Brain microvascular endothelial cell (primary cell): ENCODE measurements at regions not wholly inside any gene's neighbourhood (a gene's known extent, or its start where the extent isn't known, plus 50 kb on each side); places are given as distances from the start of the nearest gene placed in this dataset.

Experiments used
- DNase-seq: peaks from one replicate; pipeline ENCODE4 v3.0.0-alpha.2; 2020
- H3K27ac ChIP-seq: fragments of 250-450 bp; sonication (Bioruptor Pico); 2 replicates; pipeline ENCODE4 v1.5.1; 2020; ENCODE audit warnings: mild to moderate bottlenecking, moderate library complexity
- H3K27me3 ChIP-seq: fragments of 250-450 bp; sonication (Bioruptor Pico); replicated peaks from 2 replicates; pipeline ENCODE4 v1.5.1; 2020; ENCODE audit warnings: mild to moderate bottlenecking
- H3K36me3 ChIP-seq: fragments of 250-450 bp; sonication (Bioruptor Pico); replicated peaks from 2 replicates; pipeline ENCODE4 v1.5.1; 2020; ENCODE audit warnings: mild to moderate bottlenecking
- H3K4me3 ChIP-seq: 2 replicates; pipeline ENCODE4 v1.5.1; 2011; ENCODE audit warnings: low read depth, mild to moderate bottlenecking, control low read depth, low read length, moderate library complexity
- in situ Hi-C: cut with HindIII; loops from 2 replicates; pipeline ENCODE4 v1.10.0; 2017; ENCODE audit warnings: low sequenced_read_pairs, low pct_ligation_motif_present
- TF ChIP-seq, protein P1 (sequence below): IDR thresholded peaks from 2 replicates; pipeline ENCODE4 v1.5.1; 2011; ENCODE audit warnings: low read depth, mild to moderate bottlenecking, moderate library complexity, low read length, control low read depth, inconsistent platforms; ENCODE audit errors: missing control alignments

DNA sequence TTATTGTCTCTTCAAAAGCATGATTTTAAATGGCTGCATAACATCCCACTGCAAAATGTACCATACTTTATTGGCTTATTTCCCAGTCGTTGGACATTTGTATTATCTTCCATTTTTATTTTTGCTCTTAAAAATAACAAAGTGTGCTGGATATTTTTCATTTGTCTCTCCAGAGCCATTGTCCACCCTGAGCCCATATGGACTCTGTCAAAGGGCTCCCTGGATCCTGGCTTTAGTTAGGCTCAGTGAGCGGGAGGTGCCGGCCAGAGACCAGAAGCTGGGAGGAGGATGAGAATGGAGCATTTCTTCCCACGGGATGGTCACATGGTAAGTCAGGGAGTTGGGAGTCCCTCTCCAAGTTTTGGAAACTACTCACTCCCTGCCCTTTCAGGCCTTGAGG is 296.9 kb downstream of the NUAK1 start:
- TF ChIP-seq, protein P1, sequence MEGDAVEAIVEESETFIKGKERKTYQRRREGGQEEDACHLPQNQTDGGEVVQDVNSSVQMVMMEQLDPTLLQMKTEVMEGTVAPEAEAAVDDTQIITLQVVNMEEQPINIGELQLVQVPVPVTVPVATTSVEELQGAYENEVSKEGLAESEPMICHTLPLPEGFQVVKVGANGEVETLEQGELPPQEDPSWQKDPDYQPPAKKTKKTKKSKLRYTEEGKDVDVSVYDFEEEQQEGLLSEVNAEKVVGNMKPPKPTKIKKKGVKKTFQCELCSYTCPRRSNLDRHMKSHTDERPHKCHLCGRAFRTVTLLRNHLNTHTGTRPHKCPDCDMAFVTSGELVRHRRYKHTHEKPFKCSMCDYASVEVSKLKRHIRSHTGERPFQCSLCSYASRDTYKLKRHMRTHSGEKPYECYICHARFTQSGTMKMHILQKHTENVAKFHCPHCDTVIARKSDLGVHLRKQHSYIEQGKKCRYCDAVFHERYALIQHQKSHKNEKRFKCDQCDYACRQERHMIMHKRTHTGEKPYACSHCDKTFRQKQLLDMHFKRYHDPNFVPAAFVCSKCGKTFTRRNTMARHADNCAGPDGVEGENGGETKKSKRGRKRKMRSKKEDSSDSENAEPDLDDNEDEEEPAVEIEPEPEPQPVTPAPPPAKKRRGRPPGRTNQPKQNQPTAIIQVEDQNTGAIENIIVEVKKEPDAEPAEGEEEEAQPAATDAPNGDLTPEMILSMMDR = no peak

DNA sequence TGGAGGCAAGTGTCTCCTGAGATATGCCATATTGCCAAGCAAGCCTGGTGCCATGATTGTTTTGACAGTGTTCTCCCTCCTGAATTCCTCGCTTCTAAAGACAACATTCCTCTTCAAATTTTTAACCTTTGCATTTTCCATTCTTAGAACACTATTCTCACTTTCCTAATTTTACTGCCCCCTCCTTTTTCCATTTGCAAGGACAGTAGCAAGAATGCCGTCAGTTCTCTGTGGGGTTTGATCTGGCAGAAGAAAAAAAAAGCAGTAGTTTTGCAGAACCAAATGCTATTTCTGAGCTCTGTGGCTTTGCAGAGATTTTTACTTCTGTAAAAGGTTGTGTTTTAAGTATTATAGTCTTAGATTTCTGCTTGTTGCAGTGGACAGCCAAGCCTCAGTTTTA is 295.2 kb downstream of the NUAK1 start:
- H3K27me3 ChIP-seq = no peaks in the 10 kb centered on the region

More for the DNA sequence above, 296.9 kb downstream of the NUAK1 start:
- DNase-seq = no peak
- no peak overlapping the region for H3K4me3 ChIP-seq
- H3K36me3 ChIP-seq = no peaks in the 10 kb centered on the region
- H3K27me3 ChIP-seq = no peaks in the 10 kb centered on the region
- in situ Hi-C loops = no loop called here
- H3K27ac ChIP-seq = no peak overlapping the region

DNA sequence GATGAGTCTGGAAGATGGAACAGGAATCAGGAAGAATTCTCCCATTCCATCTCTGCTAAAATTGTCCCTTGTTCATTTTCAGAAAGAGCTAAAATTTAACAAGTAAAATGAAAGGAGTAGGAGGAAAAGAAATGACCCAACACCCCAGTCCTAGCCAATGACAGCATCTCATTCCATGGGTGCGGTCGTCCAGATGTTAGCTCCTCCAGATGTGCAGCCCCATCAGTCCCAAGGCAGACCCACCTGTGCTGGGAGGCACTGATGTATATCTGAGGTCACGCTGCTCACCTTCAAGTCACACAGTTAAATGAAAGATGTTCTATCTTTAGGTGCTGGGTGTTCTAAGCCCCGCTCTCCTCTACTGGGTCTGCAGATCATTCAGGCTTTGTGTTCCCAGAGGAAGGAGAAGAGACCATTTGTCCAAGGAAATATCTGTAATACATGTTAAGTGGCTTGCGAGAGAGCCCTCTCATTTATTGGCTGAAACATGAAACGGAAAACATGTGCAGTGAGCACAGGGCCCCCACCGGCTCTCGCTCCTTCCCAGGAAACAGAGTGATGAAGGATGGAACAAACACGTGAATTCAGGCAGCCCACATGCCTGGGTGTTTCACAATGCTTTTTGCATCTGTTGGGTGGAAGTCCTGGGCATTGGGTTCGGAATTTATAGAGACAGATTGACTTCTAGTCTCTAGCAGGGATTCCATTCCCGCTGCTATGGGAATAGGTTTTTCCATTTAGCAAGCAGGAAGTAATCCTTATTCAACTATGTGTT is 294.6 kb downstream of the NUAK1 start:
- no peak for DNase-seq
- Histone ChIP-seq H3K27ac (no peak overlapping the region), H3K36me3 (no peaks in the 10 kb centered on the region), H3K27me3 (no peaks in the 10 kb centered on the region), H3K4me3 (no peak overlapping the region)
- TF ChIP-seq, protein P1 = no peak
- in situ Hi-C loops = no loop called here

More for the DNA sequence above, 295.2 kb downstream of the NUAK1 start:
- DNase-seq = no peak
- no peak overlapping the region for H3K27ac ChIP-seq
- in situ Hi-C loops = no loop called here
- H3K36me3 ChIP-seq = no peaks in the 10 kb centered on the region
- TF ChIP-seq, protein P1 = no peak
- H3K4me3 ChIP-seq = no peak overlapping the region

DNA sequence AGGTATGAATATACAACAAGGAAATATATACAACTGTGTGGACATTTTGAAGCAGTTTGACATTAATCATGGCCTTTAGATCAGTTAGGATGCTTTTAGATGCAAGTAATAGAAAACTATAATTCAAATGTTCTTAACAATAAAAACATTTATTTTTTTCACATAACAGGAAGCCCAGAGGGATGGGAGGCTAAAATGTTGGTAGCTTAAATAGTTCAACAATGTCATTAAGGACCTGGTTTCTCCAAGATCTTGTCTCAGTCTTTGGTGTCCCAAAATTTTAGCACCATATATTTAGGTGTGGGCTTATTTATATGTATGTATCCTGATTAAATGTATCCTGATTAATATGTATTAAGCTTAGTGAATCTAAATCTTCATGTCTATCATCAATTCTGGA is 292.4 kb downstream of the NUAK1 start:
- TF ChIP-seq, protein P1 = no peak
- H3K27me3 ChIP-seq = no peaks in the 10 kb centered on the region
- no peaks in the 10 kb centered on the region for H3K36me3 ChIP-seq
- no peak for DNase-seq
- no peak overlapping the region for H3K4me3 ChIP-seq
- in situ Hi-C loops = no loop called here
- H3K27ac ChIP-seq = no peak overlapping the region

DNA sequence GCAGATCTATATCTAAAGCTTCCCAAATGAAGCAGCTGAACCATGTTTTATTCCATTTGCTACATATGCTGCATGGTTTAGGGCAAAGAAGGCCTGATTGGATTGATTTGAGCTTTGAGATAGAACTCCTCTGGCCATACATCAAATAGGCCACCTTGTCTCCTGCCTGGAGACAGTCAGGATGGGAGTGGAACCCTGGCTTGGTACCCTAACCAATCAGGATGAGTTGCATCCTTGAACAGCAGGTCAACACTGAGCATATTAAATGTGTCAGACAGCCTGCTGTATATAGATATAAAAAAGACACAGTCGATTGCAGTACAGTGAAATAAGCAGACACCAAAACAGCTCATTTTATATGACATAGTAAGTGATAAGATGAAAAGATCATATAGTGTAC is 291.7 kb downstream of the NUAK1 start:
- in situ Hi-C loops = no loop called here
- TF ChIP-seq, protein P1 = no peak
- H3K27ac ChIP-seq = no peak overlapping the region
- H3K36me3 ChIP-seq = no peaks in the 10 kb centered on the region
- DNase-seq = no peak
- H3K27me3 ChIP-seq = no peaks in the 10 kb centered on the region
- no peak overlapping the region for H3K4me3 ChIP-seq

DNA sequence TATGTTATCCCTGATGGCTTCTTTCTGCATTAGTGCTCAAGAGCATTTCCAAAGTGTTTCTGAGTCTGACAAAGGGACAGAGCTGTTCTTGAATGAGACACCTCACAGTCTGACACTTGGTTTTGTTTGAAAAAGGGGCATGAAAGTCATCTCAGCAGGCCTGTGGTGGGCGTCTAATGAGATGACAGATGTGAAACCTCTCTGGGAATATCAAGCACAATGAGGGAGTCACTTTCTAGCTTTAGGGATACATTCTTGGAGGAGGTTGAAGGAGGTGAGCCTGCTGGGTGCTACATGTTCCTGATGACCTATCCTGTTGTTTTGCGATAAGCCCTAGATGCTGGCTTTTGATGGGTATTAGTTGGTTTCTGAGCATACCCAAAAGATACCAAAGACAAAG is 290.5 kb downstream of the NUAK1 start:
- TF ChIP-seq, protein P1 = no peak
- DNase-seq = no peak
- H3K4me3 ChIP-seq = no peak overlapping the region
- H3K27ac ChIP-seq = no peak overlapping the region
- in situ Hi-C loops = no loop called here
- H3K27me3 ChIP-seq = no peaks in the 10 kb centered on the region
- H3K36me3 ChIP-seq = no peaks in the 10 kb centered on the region
